ENCODE measurements at regions not wholly inside any gene's neighbourhood (a gene's known extent, or its start where the extent isn't known, plus 50 kb on each side); places are given as distances from the start of the nearest gene placed in this dataset.

GRCh38 chr13:74388626-74389025 is 254.4 kb upstream of the KLF12 start:
- DNase-seq = no peak
- no peak for ATAC-seq

- ATAC-seq (no peak), DNase-seq (no peak)
Observed at GRCh38 chr13:74372511-74372910, 238.3 kb upstream of the KLF12 start.

- DNase-seq (no peak), ATAC-seq (no peak)
Observed at GRCh38 chr13:74367193-74367592, 233.0 kb upstream of the KLF12 start.

- no peak for DNase-seq
Observed at GRCh38 chr13:74361274-74361673, 227.1 kb upstream of the KLF12 start.

GRCh38 chr13:74346960-74347359 is 212.8 kb upstream of the KLF12 start:
- ATAC-seq (no peak), DNase-seq (no peak)

More at GRCh38 chr13:74361274-74361673, 227.1 kb upstream of the KLF12 start:
- ATAC-seq = no peak

GRCh38 chr13:74338341-74338740 is 204.1 kb upstream of the KLF12 start:
- ATAC-seq (no peak), DNase-seq (no peak)

GRCh38 chr13:74336546-74336945 is 202.3 kb upstream of the KLF12 start:
- ATAC-seq (no peak), DNase-seq (no peak)

GRCh38 chr13:74335370-74335769 is 201.2 kb upstream of the KLF12 start:
- ATAC-seq = no peak
- DNase-seq = no peak

GRCh38 chr13:74329962-74330361 is 195.8 kb upstream of the KLF12 start:
- ATAC-seq = no peak
- DNase-seq = no peak

GRCh38 chr13:74325106-74325505 is 190.9 kb upstream of the KLF12 start:
- DNase-seq (no peak), ATAC-seq (no peak)

GRCh38 chr13:74324338-74324737 is 190.1 kb upstream of the KLF12 start:
- no peak for ATAC-seq
- no peak for DNase-seq

GRCh38 chr13:74322562-74322961 is 188.4 kb upstream of the KLF12 start:
- ATAC-seq (no peak), DNase-seq (no peak)

- DNase-seq = no peak
- no peak for ATAC-seq
Observed at GRCh38 chr13:74320282-74320681, 186.1 kb upstream of the KLF12 start.

GRCh38 chr13:74316547-74316946 is 182.3 kb upstream of the KLF12 start:
- ATAC-seq = no peak
- DNase-seq = no peak

GRCh38 chr13:74306496-74306895 is 172.3 kb upstream of the KLF12 start:
- DNase-seq (no peak), ATAC-seq (peak; percentile 76)

- DNase-seq = no peak
- ATAC-seq = no peak
Observed at GRCh38 chr13:74305876-74306275, 171.7 kb upstream of the KLF12 start.

- DNase-seq (no peak), ATAC-seq (no peak)
Observed at GRCh38 chr13:74301258-74301935, 167.2 kb upstream of the KLF12 start.

GRCh38 chr13:74300162-74300561 is 166.0 kb upstream of the KLF12 start:
- DNase-seq = no peak
- ATAC-seq = no peak

GRCh38 chr13:74299721-74300120 is 165.5 kb upstream of the KLF12 start:
- DNase-seq (no peak), ATAC-seq (no peak)

GRCh38 chr13:74298923-74299322 is 164.7 kb upstream of the KLF12 start:
- DNase-seq (no peak), ATAC-seq (no peak)

- DNase-seq = peak; percentile 29
- ATAC-seq = peak; percentile 88
Observed at GRCh38 chr13:74289861-74290773, 155.9 kb upstream of the KLF12 start.

GRCh38 chr13:74289107-74289506 is 154.9 kb upstream of the KLF12 start:
- DNase-seq = no peak
- no peak for ATAC-seq

- DNase-seq (peak; percentile 34), ATAC-seq (no peak)
Observed at GRCh38 chr13:74288361-74288911, 154.2 kb upstream of the KLF12 start.

Measured in stimulated activated naive CD8-positive, alpha-beta T cell treated with anti-CD3 and anti-CD28 coated beads, Interleukin-15, Interleukin-2, amounts not matched to agents 100 U/mL and 50 U/mL, for 24 hours (primary cell).